ENCODE measurements at regions not wholly inside any gene's neighbourhood (a gene's known extent, or its start where the extent isn't known, plus 50 kb on each side); places are given as distances from the start of the nearest gene placed in this dataset.

DNA sequence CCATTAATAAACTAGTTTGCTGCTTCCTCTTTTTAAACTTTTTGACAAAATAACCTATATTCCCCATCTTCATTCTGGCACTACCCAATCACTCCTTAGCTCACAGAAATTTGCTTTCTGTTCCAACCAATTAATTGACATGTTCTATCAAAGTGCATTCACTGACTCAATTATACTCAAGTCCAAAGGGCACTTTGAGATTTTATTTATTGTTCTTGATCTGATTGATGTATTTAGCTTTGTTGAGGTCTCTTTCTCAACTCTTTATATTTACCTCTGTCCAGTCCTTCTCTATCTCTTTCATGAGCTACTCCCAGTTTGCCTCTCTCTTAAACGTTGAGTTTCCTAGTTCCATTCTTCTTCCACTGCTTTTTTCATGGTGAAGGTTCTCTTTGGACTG lies 104.4 kb upstream of the TENT5A start:
- H3K9me3 ChIP-seq = no peaks in the 10 kb centered on the region
- no peak overlapping the region for H3K4me3 ChIP-seq
- WGBS, 2 donors (ENCODE audit: low coverage in 1 of 2) = 53 to 56% methylated on average over 1 of the region's 1 CpG
- no peak for ATAC-seq
- no peaks in the 10 kb centered on the region for H3K27me3 ChIP-seq
- TF ChIP-seq POLR2A (IDR thresholded peaks at IDR 0.05) (no peak), EP300 (IDR thresholded peaks at IDR 0.05) (no peak), POLR2AphosphoS5 (IDR thresholded peaks at IDR 0.05) (no peak)
- TF ChIP-seq, protein P1, sequence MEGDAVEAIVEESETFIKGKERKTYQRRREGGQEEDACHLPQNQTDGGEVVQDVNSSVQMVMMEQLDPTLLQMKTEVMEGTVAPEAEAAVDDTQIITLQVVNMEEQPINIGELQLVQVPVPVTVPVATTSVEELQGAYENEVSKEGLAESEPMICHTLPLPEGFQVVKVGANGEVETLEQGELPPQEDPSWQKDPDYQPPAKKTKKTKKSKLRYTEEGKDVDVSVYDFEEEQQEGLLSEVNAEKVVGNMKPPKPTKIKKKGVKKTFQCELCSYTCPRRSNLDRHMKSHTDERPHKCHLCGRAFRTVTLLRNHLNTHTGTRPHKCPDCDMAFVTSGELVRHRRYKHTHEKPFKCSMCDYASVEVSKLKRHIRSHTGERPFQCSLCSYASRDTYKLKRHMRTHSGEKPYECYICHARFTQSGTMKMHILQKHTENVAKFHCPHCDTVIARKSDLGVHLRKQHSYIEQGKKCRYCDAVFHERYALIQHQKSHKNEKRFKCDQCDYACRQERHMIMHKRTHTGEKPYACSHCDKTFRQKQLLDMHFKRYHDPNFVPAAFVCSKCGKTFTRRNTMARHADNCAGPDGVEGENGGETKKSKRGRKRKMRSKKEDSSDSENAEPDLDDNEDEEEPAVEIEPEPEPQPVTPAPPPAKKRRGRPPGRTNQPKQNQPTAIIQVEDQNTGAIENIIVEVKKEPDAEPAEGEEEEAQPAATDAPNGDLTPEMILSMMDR (IDR thresholded peaks at IDR 0.05) = no peak
- H3K4me1 ChIP-seq = peaks cover 0 to 6% (median 0%) of the 10 kb centered on the region in 3 donors
- H3K36me3 ChIP-seq = no peaks in the 10 kb centered on the region
- H3K27ac ChIP-seq = no peak overlapping the region

GRCh38 chr6:81854474-81854873 lies 102.0 kb upstream of the TENT5A start:
- TF ChIP-seq POLR2A (IDR thresholded peaks at IDR 0.05) (no peak), POLR2AphosphoS5 (IDR thresholded peaks at IDR 0.05) (no peak), EP300 (IDR thresholded peaks at IDR 0.05) (no peak)
- TF ChIP-seq, protein P1 (IDR thresholded peaks at IDR 0.05) = no peak
- Histone ChIP-seq H3K36me3 (no peaks in the 10 kb centered on the region), H3K4me3 (no peak overlapping the region), H3K27me3 (no peaks in the 10 kb centered on the region), H3K27ac (no peak overlapping the region), H3K9me3 (no peaks in the 10 kb centered on the region), H3K4me1 (no peaks in the 10 kb centered on the region)
- 87 to 92% methylated on average over 2 of the region's 2 CpGs for WGBS, 2 donors (ENCODE audit: low coverage in 1 of 2)
- no peak for ATAC-seq

DNA sequence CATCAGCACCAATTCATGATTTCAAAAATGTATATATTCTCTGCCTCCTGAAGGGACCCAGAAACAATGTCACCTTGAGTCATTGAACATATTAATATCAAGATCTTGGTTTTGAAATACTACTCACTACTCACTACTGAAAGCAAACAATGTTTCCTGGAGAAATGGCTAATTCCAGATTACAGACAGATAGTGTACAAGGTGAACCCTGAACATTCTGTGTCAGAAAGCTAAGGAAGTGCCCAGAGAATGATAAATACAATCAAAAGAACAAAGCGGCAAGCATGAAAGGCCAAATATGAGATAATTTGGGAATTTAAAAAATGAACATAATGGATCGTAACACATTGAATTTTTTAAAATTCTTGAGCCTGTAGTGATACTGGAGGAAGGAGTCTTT lies 101.5 kb upstream of the TENT5A start:
- no peaks in the 10 kb centered on the region for H3K4me1 ChIP-seq
- no peaks in the 10 kb centered on the region for H3K9me3 ChIP-seq
- WGBS, 2 donors (ENCODE audit: low coverage in 1 of 2) = 80 to 83% methylated on average over 1 to 2 of the region's 2 CpGs
- TF ChIP-seq, protein P1 (IDR thresholded peaks at IDR 0.05) = no peak
- H3K27me3 ChIP-seq = no peaks in the 10 kb centered on the region
- no peak for ATAC-seq
- no peaks in the 10 kb centered on the region for H3K36me3 ChIP-seq
- no peak overlapping the region for H3K4me3 ChIP-seq
- no peak overlapping the region for H3K27ac ChIP-seq

DNA sequence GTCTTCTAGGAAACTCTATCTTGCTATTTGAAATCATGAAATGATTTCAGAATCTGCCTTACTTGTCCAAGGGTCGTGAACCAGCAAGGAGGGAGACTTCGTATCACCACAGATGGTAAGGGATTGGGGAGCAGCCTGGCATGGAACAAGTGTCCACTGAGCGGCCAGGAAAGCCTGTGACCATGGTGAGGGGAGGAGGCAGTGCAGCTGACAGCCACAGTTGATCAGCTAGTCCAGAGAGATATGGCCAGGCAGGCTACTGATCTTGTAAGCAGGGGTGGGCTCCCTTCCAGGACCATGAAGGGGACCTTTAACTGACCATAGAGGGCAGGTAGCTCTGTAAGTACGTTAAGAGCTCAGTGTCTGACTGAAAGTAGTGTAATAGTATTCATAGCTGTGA lies 96.8 kb upstream of the TENT5A start:
- Histone ChIP-seq H3K27me3 (no peaks in the 10 kb centered on the region), H3K27ac (no peak overlapping the region), H3K4me1 (peaks cover 0 to 8% (median 3%) of the 10 kb centered on the region in 3 donors), H3K36me3 (no peaks in the 10 kb centered on the region), H3K4me3 (no peak overlapping the region), H3K9me3 (no peaks in the 10 kb centered on the region)
- 51 to 100% methylated on average over 1 to 2 of the region's 4 CpGs for WGBS, 2 donors (ENCODE audit: low coverage in 1 of 2)
- ATAC-seq = no peak
- TF ChIP-seq, protein P1 (IDR thresholded peaks at IDR 0.05) = no peak
- no peak for TF ChIP-seq POLR2A (IDR thresholded peaks at IDR 0.05)
- no peak for TF ChIP-seq POLR2AphosphoS5 (IDR thresholded peaks at IDR 0.05)
- no peak for TF ChIP-seq EP300 (IDR thresholded peaks at IDR 0.05)

- no peak overlapping the region for H3K27ac ChIP-seq
- no peak for ATAC-seq
- no peak overlapping the region for H3K4me3 ChIP-seq
- peaks cover 0 to 8% (median 3%) of the 10 kb centered on the region in 3 donors for H3K4me1 ChIP-seq
- no peaks in the 10 kb centered on the region for H3K27me3 ChIP-seq
- H3K36me3 ChIP-seq = no peaks in the 10 kb centered on the region
- TF ChIP-seq POLR2A (IDR thresholded peaks at IDR 0.05) (no peak), POLR2AphosphoS5 (IDR thresholded peaks at IDR 0.05) (no peak), EP300 (IDR thresholded peaks at IDR 0.05) (no peak)
- TF ChIP-seq, protein P1 (IDR thresholded peaks at IDR 0.05) = no peak
- no peaks in the 10 kb centered on the region for H3K9me3 ChIP-seq
- WGBS, 2 donors (ENCODE audit: low coverage in 1 of 2) = 84 to 89% methylated on average over 3 of the region's 3 CpGs
Measured at GRCh38 chr6:81847866-81848265, 95.4 kb upstream of the TENT5A start.

Data from gastroesophageal sphincter (tissue), 4 donors.